ENCODE measurements at regions not wholly inside any gene's neighbourhood (a gene's known extent, or its start where the extent isn't known, plus 50 kb on each side); places are given as distances from the start of the nearest gene placed in this dataset.

DNA sequence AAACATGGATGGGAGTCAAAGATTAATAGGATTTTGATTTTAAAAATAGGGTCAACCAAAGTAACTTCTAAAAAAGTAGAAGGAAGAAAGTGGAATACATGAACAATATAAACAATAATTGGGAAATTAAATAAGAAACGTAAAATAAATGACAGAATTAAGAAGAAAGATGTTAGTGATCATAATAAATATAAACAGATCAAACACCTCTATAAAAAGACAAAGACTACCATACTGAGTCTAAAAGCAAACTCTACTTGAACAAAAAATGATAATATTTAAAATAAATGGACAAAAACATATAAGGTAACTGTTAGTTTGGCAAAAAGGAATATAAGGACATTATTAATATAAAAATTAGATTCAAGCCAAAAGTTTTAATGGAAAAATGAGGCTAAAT lies 57.7 kb upstream of the ZNF618 start:
- no peak overlapping the region for H3K4me2 ChIP-seq (ENCODE audit: insufficient read depth in 1 of 2, low read depth in 2 of 2, low read length in 2 of 2)
- FAIRE-seq, result no peak
- 91% methylated on average over 1 of the region's 1 CpG; no CpG with 5 or more reads in 1 of the 2 experiments for WGBS, 2 experiments (ENCODE audit: extremely low coverage in 1 of 2, insufficient coverage in 1 of 2, insufficient read length in 1 of 2, insufficient replicate concordance in 2 of 2, low coverage in 1 of 2, low lambda C conversion rate in 2 of 2, missing lambda C conversion rate in 1 of 2)

More for the DNA sequence above, 57.7 kb upstream of the ZNF618 start:
- no peak overlapping the region for H3K14ac ChIP-seq (ENCODE audit: insufficient read length)
- H2BK15ac ChIP-seq (ENCODE audit: low read length), result no peak overlapping the region
- no peak overlapping the region for H3K4me3 ChIP-seq (ENCODE audit: extremely low read depth in 1 of 4, insufficient read depth in 2 of 4, low read depth in 3 of 4, low read length in 4 of 4)
- no peak overlapping the region for H3K23ac ChIP-seq (ENCODE audit: insufficient read length)
- no peaks in the 10 kb centered on the region for H3K23me2 ChIP-seq (ENCODE audit: low read depth, low read length)
- no peak overlapping the region for H2BK20ac ChIP-seq (ENCODE audit: low read length)
- POLR2A ChIA-PET (ENCODE audit: partially characterized antibody), result no interaction called here
- H3K79me1 ChIP-seq (ENCODE audit: low read depth, low read length), result no peaks in the 10 kb centered on the region
- DNase-seq (ENCODE audit: low read depth in 1 of 2, low spot score in 2 of 2), result no peak
- no peak overlapping the region for H2BK12ac ChIP-seq (ENCODE audit: low read depth, low read length)
- no peak overlapping the region for H2AFZ ChIP-seq (ENCODE audit: low read length)
- H3K4ac ChIP-seq (replicated peaks; ENCODE audit: insufficient read length, low read depth, low read length), result no peak overlapping the region
- H3K9ac ChIP-seq (replicated peaks in 1 of 4; ENCODE audit: extremely low read depth in 1 of 4, low read depth in 3 of 4, low read length in 3 of 4), result no peak overlapping the region
- H3K79me2 ChIP-seq (ENCODE audit: control insufficient read depth in 1 of 2, insufficient read depth in 2 of 2, low read length in 2 of 2), result no peaks in the 10 kb centered on the region
- no peaks in the 10 kb centered on the region for H3K36me3 ChIP-seq (ENCODE audit: control insufficient read depth in 2 of 4, insufficient read depth in 4 of 4, low read length in 3 of 4)
- TF ChIP-seq HDAC2 (IDR thresholded peaks at IDR 0.05; ENCODE audit: borderline replicate concordance in 1 of 2, low read depth in 2 of 2, low read length in 2 of 2) (no peak), POLR2A (IDR thresholded peaks at IDR 0.05; ENCODE audit: control extremely low read depth in 1 of 2, low read depth in 2 of 2, low read length in 2 of 2) (no peak), NANOG (IDR thresholded peaks at IDR 0.05; ENCODE audit: insufficient read depth, low read depth, low read length, poor library complexity, severe bottlenecking) (no peak), FOSL1 (IDR thresholded peaks at IDR 0.05; ENCODE audit: insufficient read depth, low read depth, low read length) (no peak), POU5F1 (IDR thresholded peaks at IDR 0.05; ENCODE audit: low read depth, low read length) (no peak), GABPA (IDR thresholded peaks at IDR 0.05; ENCODE audit: borderline replicate concordance, insufficient read depth, low read length) (no peak), SIRT6 (IDR thresholded peaks at IDR 0.05; ENCODE audit: low read length) (no peak), TAF1 (IDR thresholded peaks at IDR 0.05; ENCODE audit: low read depth, low read length) (no peak)
- TF ChIP-seq, protein P1, sequence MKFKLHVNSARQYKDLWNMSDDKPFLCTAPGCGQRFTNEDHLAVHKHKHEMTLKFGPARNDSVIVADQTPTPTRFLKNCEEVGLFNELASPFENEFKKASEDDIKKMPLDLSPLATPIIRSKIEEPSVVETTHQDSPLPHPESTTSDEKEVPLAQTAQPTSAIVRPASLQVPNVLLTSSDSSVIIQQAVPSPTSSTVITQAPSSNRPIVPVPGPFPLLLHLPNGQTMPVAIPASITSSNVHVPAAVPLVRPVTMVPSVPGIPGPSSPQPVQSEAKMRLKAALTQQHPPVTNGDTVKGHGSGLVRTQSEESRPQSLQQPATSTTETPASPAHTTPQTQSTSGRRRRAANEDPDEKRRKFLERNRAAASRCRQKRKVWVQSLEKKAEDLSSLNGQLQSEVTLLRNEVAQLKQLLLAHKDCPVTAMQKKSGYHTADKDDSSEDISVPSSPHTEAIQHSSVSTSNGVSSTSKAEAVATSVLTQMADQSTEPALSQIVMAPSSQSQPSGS (IDR thresholded peaks at IDR 0.05; ENCODE audit: low read length), result no peak
- no peaks in the 10 kb centered on the region for H3K9me3 ChIP-seq (ENCODE audit: insufficient read depth in 2 of 2, low read depth in 1 of 2, low read length in 1 of 2)
- no peaks in the 10 kb centered on the region for H3K4me1 ChIP-seq (replicated peaks in 1 of 4; ENCODE audit: control insufficient read depth in 3 of 4, insufficient read depth in 4 of 4, low read length in 3 of 4)
- CTCF ChIA-PET (ENCODE audit: partially characterized antibody), result no interaction called here
- H4K8ac ChIP-seq (ENCODE audit: extremely low read depth, insufficient read depth, low read length), result no peak overlapping the region
- no peak overlapping the region for H3K56ac ChIP-seq (replicated peaks; ENCODE audit: insufficient read length, low read depth, low read length)
- H2BK120ac ChIP-seq (replicated peaks; ENCODE audit: low read depth, low read length), result no peak overlapping the region
- H4K91ac ChIP-seq (replicated peaks; ENCODE audit: insufficient read length, low read length), result no peak overlapping the region
- no peak overlapping the region for H3K18ac ChIP-seq (ENCODE audit: extremely low read depth, low read length)
- H2BK5ac ChIP-seq (ENCODE audit: low read depth, low read length), result no peak overlapping the region
- no peak overlapping the region for H4K5ac ChIP-seq (ENCODE audit: insufficient read length, low read depth, low read length)
- H2AK5ac ChIP-seq (ENCODE audit: low read depth, low read length), result no peak overlapping the region
- no peaks in the 10 kb centered on the region for H4K20me1 ChIP-seq (replicated peaks in 1 of 2; ENCODE audit: control insufficient read depth in 1 of 2, insufficient read depth in 2 of 2, low read length in 2 of 2)
- H3K27me3 ChIP-seq (replicated peaks in 1 of 4; ENCODE audit: control insufficient read depth in 3 of 4, extremely low read depth in 1 of 4, insufficient read depth in 3 of 4, low read length in 3 of 4), result no peaks in the 10 kb centered on the region
- no peak overlapping the region for H3K27ac ChIP-seq (ENCODE audit: low read depth, low read length)
